GM08714 (cell line): ENCODE measurements at regions not wholly inside any gene's neighbourhood (a gene's known extent, or its start where the extent isn't known, plus 50 kb on each side); places are given as distances from the start of the nearest gene placed in this dataset.

Experiments
- H3K4me3 ChIP-seq: fragments of 200-500 bp; sonication (Bioruptor generic); 2 replicates; pipeline ENCODE4 v1.5.1; 2014; ENCODE audit warnings: mild to moderate bottlenecking, low read length, inconsistent platforms
- ZNF274 ChIP-seq: IDR thresholded peaks from 2 replicates; pipeline ENCODE4 v1.6.1; 2012; ENCODE audit warnings: mild to moderate bottlenecking, low read depth, low read length

DNA sequence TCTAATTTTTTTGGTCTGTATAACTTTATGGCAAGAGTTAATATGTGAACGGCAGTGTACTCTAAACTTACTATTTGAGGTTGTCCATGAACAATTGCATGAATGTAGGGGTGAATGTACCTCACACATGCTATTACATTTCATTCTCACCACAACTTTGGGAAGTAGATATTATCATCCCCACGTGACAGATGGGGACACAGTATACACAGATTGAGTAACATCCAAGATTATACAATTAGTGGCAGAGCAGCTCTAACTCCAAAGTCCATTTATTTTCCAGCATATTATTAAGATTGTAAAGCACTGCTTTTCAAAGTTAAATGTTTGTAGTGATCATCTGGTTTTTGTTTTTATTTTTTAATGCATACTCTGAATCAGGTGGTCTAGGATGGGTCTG, 622.1 kb upstream of the ZEB2 start:
- TF ChIP-seq ZNF274, result no peak
- H3K4me3 ChIP-seq, result no peak overlapping the region

DNA sequence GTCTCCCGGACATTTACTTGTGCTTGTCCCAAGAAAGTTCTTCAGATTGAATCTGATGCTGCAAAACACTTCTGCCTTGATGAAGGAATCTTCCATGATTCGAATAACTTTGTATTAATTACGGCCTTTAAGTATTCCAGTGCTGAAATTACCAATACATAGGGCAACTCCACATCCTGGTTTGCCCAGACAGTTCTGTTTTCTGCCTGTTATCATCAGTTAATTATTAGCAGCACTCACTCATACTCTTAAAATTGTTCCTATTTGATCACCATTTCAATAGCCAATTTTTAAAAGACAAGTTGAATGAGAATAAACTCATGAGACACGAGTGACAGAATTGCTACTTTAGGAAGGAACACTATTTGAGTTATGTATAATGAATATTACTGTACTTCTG, 620.7 kb upstream of the ZEB2 start:
- H3K4me3 ChIP-seq, result no peak overlapping the region
- TF ChIP-seq ZNF274, result no peak

DNA sequence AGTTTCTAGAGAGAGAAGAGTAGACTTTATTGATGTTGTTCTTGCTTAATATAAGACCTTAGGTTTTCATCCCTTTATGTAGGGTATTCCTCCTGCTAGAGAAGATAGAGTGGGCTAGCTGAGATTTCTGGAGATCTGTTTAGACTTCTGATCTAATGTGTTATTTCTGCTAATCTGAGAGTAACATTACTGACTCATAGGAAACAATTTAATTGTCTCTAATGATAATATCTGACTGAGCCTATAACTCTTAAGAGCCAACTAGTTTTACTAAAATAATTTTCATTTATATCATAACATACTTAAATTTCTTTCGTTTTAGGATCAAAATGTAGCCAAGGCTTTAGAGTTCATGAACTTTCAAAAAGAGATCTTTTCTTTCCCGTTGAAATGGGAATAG, 618.7 kb upstream of the ZEB2 start:
- no peak for TF ChIP-seq ZNF274
- H3K4me3 ChIP-seq, result no peak overlapping the region

DNA sequence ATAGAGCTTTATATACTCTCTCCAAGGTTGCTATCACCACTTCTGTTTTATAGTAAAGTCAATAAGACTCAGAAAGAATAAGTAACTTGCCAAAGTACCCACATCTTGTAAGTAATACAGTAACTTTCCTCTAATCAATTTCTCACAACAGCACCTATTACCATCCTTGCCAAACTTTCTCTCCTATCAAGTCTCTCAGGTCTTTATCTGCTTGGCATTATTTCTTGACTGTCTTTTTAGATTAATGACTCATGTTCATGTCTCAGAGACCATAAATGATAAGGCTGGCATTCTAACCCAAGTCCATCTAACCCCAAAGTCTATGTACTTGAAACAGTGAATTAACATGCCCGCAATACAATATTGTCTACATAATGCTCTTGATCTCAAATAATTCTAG, 618.0 kb upstream of the ZEB2 start:
- H3K4me3 ChIP-seq, result no peak overlapping the region
- no peak for TF ChIP-seq ZNF274

DNA sequence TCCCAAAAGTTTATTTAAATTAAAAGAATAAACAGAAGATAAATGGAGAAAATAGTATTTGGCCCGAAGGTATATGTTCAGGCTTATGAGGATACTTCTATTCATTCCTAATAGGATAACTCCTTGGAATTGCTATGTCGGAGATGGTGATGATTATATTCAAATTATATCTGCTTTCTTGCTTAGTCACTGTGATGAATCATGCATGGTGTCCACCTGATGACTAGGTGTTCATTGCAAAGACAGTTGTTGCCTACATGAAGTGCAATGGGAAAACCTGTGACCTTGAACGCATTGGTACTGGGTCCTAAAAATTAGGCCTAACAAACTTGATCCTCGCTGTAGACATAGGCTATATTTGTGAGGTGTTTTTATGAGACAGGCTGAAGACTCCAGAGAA, 617.3 kb upstream of the ZEB2 start:
- H3K4me3 ChIP-seq, result no peak overlapping the region
- TF ChIP-seq ZNF274, result no peak

DNA sequence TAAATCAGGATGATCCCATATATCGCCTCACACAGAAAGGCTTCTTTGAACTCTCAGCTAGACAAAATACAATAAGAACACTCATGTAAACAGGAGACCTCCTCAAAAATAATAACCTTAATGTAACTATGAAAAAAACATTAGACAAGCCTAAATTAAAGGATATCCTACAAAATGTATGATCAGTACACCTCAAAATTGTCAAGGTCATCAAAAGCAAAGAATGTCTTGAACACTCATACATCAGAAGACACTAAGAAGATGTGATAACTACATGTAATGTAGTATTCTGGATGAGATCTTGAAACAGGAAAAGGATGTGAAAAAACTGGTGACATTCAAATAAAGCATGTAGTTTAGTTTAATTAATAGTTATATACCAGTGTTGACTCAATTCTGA, 616.8 kb upstream of the ZEB2 start:
- no peak overlapping the region for H3K4me3 ChIP-seq

DNA sequence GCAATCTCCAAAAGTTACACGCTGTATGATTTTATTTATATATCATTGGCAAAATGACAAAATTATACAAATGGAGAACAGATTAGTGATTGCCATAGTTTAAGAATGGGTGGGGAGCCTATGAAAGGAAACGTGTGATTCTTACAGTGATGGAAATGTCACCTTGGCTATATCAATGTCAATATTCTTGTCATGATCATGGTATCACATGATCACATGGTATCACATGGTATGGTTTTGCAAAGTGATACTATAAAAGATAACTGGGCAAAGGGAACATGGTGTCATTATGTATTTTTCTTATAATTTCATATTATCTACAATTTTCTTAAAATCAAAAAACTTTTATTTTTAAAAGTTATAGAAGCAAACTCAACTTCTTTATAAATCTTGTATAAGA, 606.2 kb upstream of the ZEB2 start:
- TF ChIP-seq ZNF274, result no peak
- no peak overlapping the region for H3K4me3 ChIP-seq

More for the DNA sequence above, 616.8 kb upstream of the ZEB2 start:
- no peak for TF ChIP-seq ZNF274

DNA sequence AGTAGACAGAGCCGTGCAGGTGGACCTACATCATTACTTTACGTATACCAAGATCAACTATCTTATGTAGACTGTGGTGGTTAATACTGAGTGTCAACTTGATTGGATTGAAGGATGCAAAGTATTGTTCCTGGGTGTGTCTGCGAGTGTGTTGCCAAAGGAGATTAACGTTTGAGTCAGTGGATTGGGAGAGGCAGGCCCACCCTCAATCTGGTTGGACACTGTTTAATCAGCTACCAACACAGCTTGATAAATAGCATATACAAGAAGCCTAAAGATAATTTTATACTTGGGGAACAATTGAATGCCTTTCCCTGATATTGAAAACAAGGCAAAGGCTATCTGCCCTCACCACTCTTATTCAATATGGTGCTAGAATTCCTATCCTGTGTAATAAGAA, 604.2 kb upstream of the ZEB2 start:
- H3K4me3 ChIP-seq, result no peak overlapping the region
- no peak for TF ChIP-seq ZNF274

DNA sequence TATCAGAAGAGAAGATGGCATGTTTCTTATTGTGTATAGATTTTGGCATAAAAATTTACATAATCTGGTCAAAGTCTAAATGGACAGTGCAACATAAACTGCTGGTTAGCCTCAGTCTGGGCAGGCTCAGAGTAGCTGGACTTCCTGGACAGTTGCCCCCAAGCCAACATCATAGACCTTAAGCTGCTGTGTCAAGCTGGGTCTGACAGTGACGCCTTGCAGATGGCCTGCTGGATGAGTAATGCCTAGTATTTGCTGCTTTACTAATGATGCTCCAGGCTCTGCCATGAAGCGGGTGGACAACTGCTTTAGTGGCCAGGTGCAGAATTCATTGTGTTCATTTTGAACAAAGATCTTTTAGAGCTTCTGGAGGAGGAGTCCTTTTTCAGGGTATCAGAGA, 603.7 kb upstream of the ZEB2 start:
- no peak overlapping the region for H3K4me3 ChIP-seq
- no peak for TF ChIP-seq ZNF274

DNA sequence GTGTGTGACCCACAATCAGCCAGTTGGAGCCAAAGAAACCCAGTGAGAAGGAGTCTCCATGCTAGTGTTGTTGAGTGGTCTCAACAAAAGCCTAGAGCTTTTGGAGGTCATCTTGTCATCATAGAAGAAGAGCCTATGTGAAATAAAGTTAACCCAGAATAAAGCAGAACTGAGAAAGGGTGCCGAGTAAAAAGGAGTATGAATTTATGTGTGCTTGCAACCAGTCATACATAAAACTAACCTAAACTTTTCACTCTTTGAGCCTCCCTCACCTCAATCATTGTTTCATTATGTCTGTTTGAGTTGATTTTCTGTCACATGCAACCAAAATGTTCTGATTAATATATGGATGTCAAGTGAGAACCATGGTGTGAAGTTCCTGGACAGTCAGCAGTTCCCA, 599.3 kb upstream of the ZEB2 start:
- TF ChIP-seq ZNF274, result no peak
- H3K4me3 ChIP-seq, result no peak overlapping the region

DNA sequence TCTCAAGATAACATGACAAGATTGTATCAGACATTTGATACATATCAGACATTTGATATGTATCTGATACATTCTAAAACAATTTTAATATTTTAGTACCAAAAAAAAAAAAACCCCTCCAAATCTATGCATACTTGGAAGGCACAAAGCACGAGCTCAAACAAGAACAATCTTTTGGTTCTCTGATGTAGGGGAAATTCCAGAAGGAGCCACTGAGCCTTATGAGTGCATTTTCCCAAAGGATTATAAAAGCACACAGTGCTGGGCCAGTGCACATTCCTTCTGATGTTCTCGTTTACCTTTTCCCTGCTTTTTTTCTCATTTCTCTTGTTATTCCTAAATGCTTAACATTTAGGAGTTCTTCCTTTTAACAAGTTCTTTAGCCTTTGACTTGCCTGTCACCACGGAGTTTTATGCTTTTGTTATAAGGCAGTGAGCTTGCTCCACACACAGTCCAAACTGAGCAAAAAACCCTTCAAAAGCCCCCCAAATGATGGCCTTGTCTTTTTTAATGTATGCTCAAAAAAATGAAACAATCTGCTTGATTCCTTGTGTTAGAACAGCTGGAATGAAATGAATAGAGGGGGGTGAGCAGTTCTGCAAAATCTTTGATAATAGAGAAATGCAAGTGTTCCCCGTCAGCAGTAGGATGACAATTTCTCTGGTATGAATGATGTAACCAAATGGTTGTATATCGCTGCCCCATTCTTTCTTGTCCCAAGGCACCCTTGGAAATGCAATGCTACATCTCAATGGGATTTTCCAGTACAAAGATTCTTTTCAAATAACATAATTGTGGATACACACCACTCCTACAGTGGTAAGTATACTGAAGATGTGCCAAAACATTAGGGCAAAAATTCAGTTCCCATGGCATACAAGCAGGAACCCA, 597.2 kb upstream of the ZEB2 start:
- H3K4me3 ChIP-seq, result no peak overlapping the region
- no peak for TF ChIP-seq ZNF274

DNA sequence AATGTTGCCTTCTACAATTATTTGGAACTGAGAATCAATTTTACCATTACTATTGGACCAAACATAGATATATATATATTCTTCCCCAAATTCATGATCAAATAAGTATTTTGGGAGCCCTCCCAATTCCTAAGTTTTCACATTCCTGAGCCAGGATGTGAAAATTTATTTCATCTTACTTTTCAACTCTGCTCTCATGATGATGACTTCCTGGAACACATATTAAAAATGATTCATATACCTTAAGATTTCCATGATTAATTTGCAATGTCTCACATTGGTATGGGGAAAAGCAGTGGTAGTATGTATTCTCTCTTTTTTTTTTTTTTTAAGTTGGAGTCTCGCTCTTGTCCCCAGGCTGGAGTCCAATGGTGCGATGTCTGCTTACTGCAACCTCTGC, 596.1 kb upstream of the ZEB2 start:
- TF ChIP-seq ZNF274, result no peak

DNA sequence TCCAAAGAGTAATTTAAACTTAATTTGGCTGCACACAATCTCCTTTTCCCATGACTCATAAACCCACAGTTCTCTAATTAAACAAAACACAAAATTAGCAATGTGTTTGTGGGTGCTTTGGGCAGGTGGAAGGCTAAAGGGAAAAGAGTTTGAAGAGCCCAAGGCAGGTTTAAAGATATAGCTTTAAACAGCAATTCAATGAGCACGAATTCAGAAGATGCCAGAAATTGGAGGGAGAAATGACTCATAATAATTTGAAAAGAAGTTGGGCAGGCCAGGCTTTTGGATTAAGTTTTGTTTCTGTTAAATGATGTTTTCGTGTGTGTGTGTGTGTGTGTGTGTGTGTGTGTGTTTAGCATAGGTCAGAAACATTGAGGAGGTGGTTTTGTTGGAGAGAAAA, 594.8 kb upstream of the ZEB2 start:
- no peak for TF ChIP-seq ZNF274
- no peak overlapping the region for H3K4me3 ChIP-seq

More for the DNA sequence above, 596.1 kb upstream of the ZEB2 start:
- no peak overlapping the region for H3K4me3 ChIP-seq

DNA sequence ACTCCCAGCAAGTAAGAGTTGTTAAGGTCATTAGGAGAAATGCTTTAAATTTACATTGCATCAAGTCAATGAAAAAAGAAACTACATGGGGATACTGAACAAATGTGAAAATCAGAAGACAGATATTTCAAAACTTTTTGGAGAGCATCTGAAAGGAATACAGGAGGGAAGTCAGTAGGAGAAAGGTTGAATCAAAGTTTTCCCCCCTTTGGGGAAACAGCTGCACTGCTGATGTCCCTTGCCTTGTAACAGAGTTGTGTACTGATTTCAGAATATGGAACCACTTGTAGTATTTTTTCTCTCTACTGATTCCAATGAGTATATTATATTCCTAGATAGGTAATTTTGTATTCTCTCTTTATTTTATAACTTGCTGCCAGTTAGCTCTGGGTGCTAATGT, 592.5 kb upstream of the ZEB2 start:
- no peak for TF ChIP-seq ZNF274
- no peak overlapping the region for H3K4me3 ChIP-seq

DNA sequence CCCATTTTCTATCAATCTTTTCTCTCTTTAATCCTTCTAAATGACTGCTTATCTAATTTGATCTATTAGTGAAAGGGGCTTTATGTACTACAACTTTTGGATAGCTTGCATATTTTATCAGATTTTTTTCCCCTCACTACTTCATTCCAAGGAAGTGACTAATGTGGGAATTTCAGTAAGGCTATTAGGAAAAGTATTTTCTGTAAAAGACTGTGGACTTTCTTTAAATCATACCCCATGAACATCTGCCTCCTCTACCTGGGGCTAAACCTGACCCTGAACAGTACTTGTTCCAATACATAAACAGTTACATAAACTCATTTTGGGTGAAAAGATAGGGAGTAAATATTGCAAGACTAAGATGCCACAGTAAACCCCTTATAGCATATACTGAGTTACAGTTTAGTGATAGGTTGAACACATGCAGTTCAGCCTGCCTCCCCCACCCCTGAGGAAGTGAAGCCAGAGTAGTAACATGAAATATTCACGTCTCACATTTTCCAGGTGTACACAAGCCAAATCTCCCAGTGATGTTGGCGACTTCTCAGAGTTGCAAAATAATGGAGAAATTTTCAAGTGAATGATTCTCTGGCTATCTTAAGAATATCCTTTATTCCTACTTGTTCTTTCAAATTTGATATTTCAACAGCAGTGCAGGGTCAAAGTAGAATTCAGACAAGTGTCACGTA, 590.9 kb upstream of the ZEB2 start:
- no peak overlapping the region for H3K4me3 ChIP-seq
- TF ChIP-seq ZNF274, result no peak

DNA sequence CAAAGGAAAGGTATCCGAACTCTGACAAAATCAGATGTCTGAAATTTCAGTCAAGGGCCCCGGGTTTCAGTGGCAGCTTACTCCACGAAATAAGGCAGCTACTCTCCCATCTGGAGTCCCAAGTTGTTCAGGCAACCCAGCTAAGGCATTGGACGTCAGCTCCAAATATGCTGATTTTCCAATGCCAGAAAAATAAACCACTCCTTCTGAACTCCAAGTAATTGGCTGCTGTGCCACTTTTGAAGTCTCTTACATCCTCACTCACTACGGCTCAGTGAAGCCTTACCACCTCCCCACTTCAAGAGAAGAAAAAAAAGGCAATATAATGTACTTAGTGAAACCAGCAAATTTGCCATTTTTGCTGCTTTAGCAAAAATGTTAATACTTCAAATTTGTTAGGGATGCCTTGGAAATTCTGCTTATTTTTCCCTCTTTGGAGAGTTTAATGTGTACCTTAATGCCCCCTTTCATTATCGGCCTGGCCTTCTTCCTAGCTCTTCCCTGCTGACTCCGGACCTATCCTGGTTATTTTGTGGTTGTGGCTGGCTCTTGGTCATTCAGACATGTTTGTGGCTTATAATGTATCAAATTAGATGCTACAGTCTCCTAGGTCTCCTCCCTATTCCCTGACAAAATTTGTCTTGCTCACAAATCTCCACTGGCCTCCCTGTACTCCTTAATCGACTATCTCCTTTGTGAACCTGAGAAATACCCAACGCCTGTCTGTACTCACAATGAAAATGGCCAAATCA, 589.2 kb upstream of the ZEB2 start:
- H3K4me3 ChIP-seq, result no peak overlapping the region
- no peak for TF ChIP-seq ZNF274
